Keratinocyte (primary cell): ENCODE measurements at regions not wholly inside any gene's neighbourhood (a gene's known extent, or its start where the extent isn't known, plus 50 kb on each side); places are given as distances from the start of the nearest gene placed in this dataset.

Experiments used
- DNase-seq: peaks from one replicate; pipeline ENCODE4 v3.0.0-alpha.2; 2011; ENCODE audit warnings: low read depth, missing footprints, low spot score
- FAIRE-seq: peaks from 2 replicates; lab custom pipeline; 2011; peaks lifted over from hg19 to GRCh38; lab: Jason Lieb, UNC
- H2AFZ ChIP-seq: 2 replicates; pipeline ENCODE4 v1.6.0; 2012; ENCODE audit warnings: low read length, control low read depth, inconsistent platforms; ENCODE audit not compliant: control insufficient read depth
- H3K27ac ChIP-seq: 2 replicates; pipeline ENCODE4 v1.5.1; 2011; ENCODE audit warnings: low read length; ENCODE audit not compliant: control insufficient read depth, insufficient read depth
- H3K27me3 ChIP-seq: 3 replicates; pipeline ENCODE4 v1.6.0; 2011; ENCODE audit warnings: low read length; ENCODE audit not compliant: control insufficient read depth, insufficient read depth; ENCODE audit errors: extremely low read depth
- H3K36me3 ChIP-seq, 2 experiments: 2 replicates in 1 of 2; 3 replicates in 1 of 2; pipeline ENCODE4 v1.5.1; 2011; ENCODE audit warnings: low read length in 2 of 2, mild to moderate bottlenecking in 1 of 2; ENCODE audit not compliant: control insufficient read depth in 2 of 2, insufficient read depth in 2 of 2; ENCODE audit errors: extremely low read depth in 1 of 2
- H3K4me1 ChIP-seq: 3 replicates; pipeline ENCODE4 v1.5.1; 2011; ENCODE audit warnings: low read length; ENCODE audit not compliant: control insufficient read depth, insufficient read depth; ENCODE audit errors: extremely low read depth
- H3K4me2 ChIP-seq: 3 replicates; pipeline ENCODE4 v1.6.0; 2011; ENCODE audit warnings: low read depth, low read length; ENCODE audit not compliant: control insufficient read depth, insufficient read depth; ENCODE audit errors: extremely low read depth
- H3K4me3 ChIP-seq, 3 experiments: fragments of 200-600 bp in 1 of 3; sonication (generic) in 1 of 3; 2 replicates in 2 of 3; 3 replicates in 1 of 3; pipeline ENCODE4 v1.5.1; 2011 to 2016; ENCODE audit warnings: low read length in 3 of 3, mild to moderate bottlenecking in 3 of 3, control low read depth in 2 of 3, inconsistent platforms in 1 of 3, low read depth in 1 of 3, mixed read lengths in 1 of 3, mixed run types in 1 of 3, moderate library complexity in 1 of 3; ENCODE audit not compliant: control insufficient read depth in 2 of 3, insufficient read depth in 2 of 3; ENCODE audit errors: extremely low read depth in 1 of 3
- H3K79me2 ChIP-seq: 2 replicates; pipeline ENCODE4 v1.6.0; 2012; ENCODE audit warnings: low read length; ENCODE audit not compliant: control insufficient read depth, insufficient read depth
- H3K9ac ChIP-seq: 3 replicates; pipeline ENCODE4 v1.6.0; 2011; ENCODE audit warnings: low read length; ENCODE audit not compliant: control insufficient read depth, insufficient read depth; ENCODE audit errors: extremely low read depth
- H3K9me1 ChIP-seq: 3 replicates; pipeline ENCODE4 v1.6.0; 2011; ENCODE audit warnings: low read length; ENCODE audit not compliant: control insufficient read depth, insufficient read depth; ENCODE audit errors: extremely low read depth
- H3K9me3 ChIP-seq: 2 replicates; pipeline ENCODE4 v1.5.1; 2012; ENCODE audit warnings: low read depth, low read length; ENCODE audit not compliant: control insufficient read depth
- H4K20me1 ChIP-seq: 3 replicates; pipeline ENCODE4 v1.6.0; 2011; ENCODE audit warnings: low read length; ENCODE audit not compliant: control insufficient read depth, insufficient read depth; ENCODE audit errors: extremely low read depth
- CTCF ChIP-seq, 3 experiments: IDR thresholded peaks in 1 of 3; conservative IDR thresholded peaks in 1 of 3; optimal IDR thresholded peaks in 1 of 3; 2 replicates in 2 of 3; 3 replicates in 1 of 3; pipeline versions ENCODE3 to v1.5.1; 2011; ENCODE audit warnings: low read length in 3 of 3, mild to moderate bottlenecking in 3 of 3, moderate library complexity in 2 of 3, control low read depth in 1 of 3, inconsistent platforms in 1 of 3; ENCODE audit not compliant: insufficient read depth in 2 of 3; ENCODE audit errors: extremely low read depth in 1 of 3
- EZH2 ChIP-seq: IDR thresholded peaks from one replicate; pipeline ENCODE4 v1.6.1; 2012; ENCODE audit warnings: inconsistent platforms, mild to moderate bottlenecking, low read length, moderate library complexity
- dilution Hi-C: fragments of 300-500 bp; cut with MboI; formaldehyde crosslinking; loops from one replicate; pipeline ENCODE4 v1.7.0; 2020; ENCODE audit warnings: low sequenced_read_pairs; ENCODE audit not compliant: extremely low pct_ligation_motif_present

DNA sequence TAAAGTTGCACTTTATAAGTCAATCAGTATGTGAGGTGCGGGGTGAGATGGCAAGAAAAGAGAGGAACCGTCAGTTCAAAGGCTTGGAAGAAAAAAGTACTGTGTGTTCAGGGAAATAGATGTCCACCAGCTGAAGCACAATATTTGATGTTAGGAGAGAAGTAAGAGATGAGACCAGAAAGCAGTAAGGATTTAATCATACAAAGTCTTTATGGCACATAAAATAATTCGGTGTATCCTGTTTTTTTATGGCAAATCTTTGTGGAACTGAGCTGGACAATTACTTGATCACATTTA is 197.2 kb downstream of the FAXC start:
- Histone ChIP-seq H3K4me2 (no peak overlapping the region), H2AFZ (no peak overlapping the region), H3K79me2 (no peaks in the 10 kb centered on the region), H3K4me1 (no peaks in the 10 kb centered on the region), H3K9ac (no peak overlapping the region), H3K27ac (no peak overlapping the region), H3K4me3 (no peak overlapping the region), H4K20me1 (no peaks in the 10 kb centered on the region), H3K27me3 (no peaks in the 10 kb centered on the region), H3K9me3 (no peaks in the 10 kb centered on the region), H3K9me1 (no peaks in the 10 kb centered on the region), H3K36me3 (no peaks in the 10 kb centered on the region)
- TF ChIP-seq EZH2 (no peak), CTCF (optimal IDR thresholded peaks at IDR 0.05 in 1 of 3, IDR thresholded peaks at IDR 0.05 in 1 of 3, conservative IDR thresholded peaks at IDR 0.05 in 1 of 3; ENCODE audit: extremely low read depth in 1 of 3, insufficient read depth in 2 of 3, low read length in 3 of 3) (no peak)
- no peak for FAIRE-seq
- no peak for DNase-seq
- dilution Hi-C loops = no loop called here

GRCh38 chr6:99151634-99152346 is 197.7 kb downstream of the FAXC start:
- peak; percentile 75 for FAIRE-seq
- DNase-seq = no peak
- dilution Hi-C loops = no loop called here

More at GRCh38 chr6:99151634-99152346, 197.7 kb downstream of the FAXC start:
- H3K27me3 ChIP-seq = no peaks in the 10 kb centered on the region
- no peaks in the 10 kb centered on the region for H3K79me2 ChIP-seq
- H3K36me3 ChIP-seq = no peaks in the 10 kb centered on the region
- H3K27ac ChIP-seq = no peak overlapping the region
- no peak for TF ChIP-seq EZH2
- TF ChIP-seq CTCF (optimal IDR thresholded peaks at IDR 0.05 in 1 of 3, IDR thresholded peaks at IDR 0.05 in 1 of 3, conservative IDR thresholded peaks at IDR 0.05 in 1 of 3; ENCODE audit: extremely low read depth in 1 of 3, insufficient read depth in 2 of 3, low read length in 3 of 3) = peak; percentile 76 to 84 (median 82)
- H2AFZ ChIP-seq = no peak overlapping the region
- H4K20me1 ChIP-seq = no peaks in the 10 kb centered on the region
- H3K4me2 ChIP-seq = no peak overlapping the region
- H3K4me1 ChIP-seq = no peaks in the 10 kb centered on the region
- H3K9me3 ChIP-seq = no peaks in the 10 kb centered on the region
- H3K4me3 ChIP-seq = no peak overlapping the region
- no peaks in the 10 kb centered on the region for H3K9me1 ChIP-seq
- no peak overlapping the region for H3K9ac ChIP-seq
